ENCODE measurements at regions not wholly inside any gene's neighbourhood (a gene's known extent, or its start where the extent isn't known, plus 50 kb on each side); places are given as distances from the start of the nearest gene placed in this dataset.
"Not testable (repeated sequence)": the region's sequence is repeated elsewhere in the genome, so short reads cannot be mapped to it uniquely, and the experiment has no call there.

DNA sequence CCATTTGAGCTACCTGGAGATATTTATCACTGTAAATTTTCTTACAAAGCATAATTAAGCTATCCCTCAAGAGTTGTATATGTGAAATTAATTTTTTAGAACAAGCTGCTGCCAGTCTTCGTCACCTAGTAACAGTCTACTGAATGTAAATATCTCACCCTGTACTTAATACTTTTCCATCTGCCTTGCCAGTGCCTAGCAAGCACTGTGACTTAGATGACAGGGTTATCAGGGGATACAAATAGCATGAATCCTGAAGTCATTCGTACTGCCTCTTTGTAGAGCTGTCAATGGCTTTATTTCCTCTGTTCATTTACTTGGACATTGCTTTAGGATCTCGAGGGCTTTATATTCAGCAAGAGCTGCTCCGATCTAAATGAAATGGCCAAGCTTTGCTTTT is 763.6 kb downstream of the ADCYAP1 start:
- DNase-seq = no peak

GRCh38 chr18:1671710-1672109 is 767.0 kb downstream of the ADCYAP1 start:
- DNase-seq = not testable (repeated sequence)

GRCh38 chr18:1676387-1676786 is 771.7 kb downstream of the ADCYAP1 start:
- no peak for DNase-seq

DNA sequence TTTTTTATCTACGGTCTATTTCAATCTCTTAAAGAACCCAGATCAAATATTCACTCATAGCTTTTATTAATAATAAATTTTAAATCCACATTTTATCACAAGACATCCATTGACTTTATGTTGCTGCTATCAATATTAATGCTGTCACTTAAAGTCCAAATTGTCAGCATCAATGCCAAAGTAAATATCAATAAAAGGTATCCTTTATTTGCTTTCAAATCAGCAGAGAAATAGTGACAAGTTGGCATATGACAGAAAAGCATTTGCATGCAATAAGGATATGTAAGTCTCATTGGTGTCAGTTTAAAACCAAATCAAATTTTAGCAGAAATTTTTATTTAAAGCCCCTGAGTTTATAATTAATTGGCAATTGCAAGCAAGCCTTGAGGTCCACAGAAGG is 775.4 kb downstream of the ADCYAP1 start:
- no peak for DNase-seq

GRCh38 chr18:1691863-1692262 is 787.2 kb downstream of the ADCYAP1 start:
- DNase-seq = no peak

- no peak for DNase-seq
Observed at GRCh38 chr18:1708006-1708405, 803.3 kb downstream of the ADCYAP1 start.

- no peak for DNase-seq
Observed at GRCh38 chr18:1710114-1710513, 805.4 kb downstream of the ADCYAP1 start.

GRCh38 chr18:1732143-1732542 is 827.5 kb downstream of the ADCYAP1 start:
- DNase-seq = no peak

GRCh38 chr18:1746131-1746530 is 825.2 kb downstream of the METTL4 start:
- no peak for DNase-seq

DNA sequence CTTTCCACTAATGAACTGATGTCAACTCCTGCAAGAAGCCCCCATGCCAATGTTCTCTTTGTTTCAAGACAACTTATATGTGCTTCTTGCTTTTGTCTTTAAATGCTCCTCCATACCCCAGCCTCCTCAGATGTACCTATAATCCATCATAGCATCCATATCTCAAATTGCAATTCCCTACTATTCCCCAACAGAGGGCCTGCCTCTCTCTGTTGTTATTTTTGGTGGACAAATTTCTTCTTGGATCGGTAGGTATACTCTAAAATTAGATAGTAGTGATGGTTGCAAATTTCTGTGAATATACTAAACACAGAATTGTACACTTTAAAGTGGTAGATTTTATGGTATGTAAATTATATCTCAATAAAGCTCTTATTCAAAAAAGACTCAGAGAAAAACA is 820.1 kb downstream of the METTL4 start:
- no peak for DNase-seq

DNA sequence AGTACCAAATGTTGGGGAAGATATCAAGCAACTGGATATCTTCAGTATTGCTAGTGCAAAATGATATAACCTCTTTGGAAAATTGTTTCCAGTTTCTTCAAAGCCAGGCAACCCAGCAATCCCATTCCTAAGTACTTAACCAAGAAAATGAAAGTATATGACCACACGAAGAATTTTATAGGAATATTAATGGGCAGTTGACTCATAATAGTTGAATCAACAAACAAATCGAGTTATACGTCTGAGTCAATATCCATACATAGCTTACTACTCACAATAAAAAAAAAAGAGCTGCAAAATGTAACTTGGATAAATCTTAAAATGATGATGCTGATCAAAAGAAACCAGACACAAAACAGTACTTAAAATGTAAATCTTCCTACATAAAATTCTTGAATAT is 810.4 kb downstream of the METTL4 start:
- DNase-seq = no peak

- DNase-seq = no peak
Observed at GRCh38 chr18:1774261-1774660, 797.0 kb downstream of the METTL4 start.

- DNase-seq = no peak
Observed at GRCh38 chr18:1777843-1778242, 793.5 kb downstream of the METTL4 start.

- no peak for DNase-seq
Observed at GRCh38 chr18:1778496-1779178, 792.7 kb downstream of the METTL4 start.

DNA sequence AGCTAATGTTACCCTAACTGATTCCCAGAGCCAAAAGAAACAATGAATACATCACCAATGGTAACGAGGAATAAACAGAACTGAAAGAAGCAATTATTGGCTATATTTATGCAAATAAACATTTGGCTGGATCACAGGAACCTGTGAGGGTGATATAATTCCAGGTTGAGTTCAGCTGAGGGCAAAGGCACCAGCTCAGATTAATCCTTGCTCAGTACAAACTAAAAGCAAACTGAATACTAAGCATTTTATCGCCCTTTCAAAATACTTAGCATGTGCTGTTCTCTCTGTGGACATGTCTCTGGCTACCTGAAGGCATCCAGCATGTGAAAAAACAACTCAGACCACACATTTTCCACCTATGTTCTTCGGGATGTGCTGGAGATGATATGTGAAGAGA is 791.7 kb downstream of the METTL4 start:
- DNase-seq = no peak

DNA sequence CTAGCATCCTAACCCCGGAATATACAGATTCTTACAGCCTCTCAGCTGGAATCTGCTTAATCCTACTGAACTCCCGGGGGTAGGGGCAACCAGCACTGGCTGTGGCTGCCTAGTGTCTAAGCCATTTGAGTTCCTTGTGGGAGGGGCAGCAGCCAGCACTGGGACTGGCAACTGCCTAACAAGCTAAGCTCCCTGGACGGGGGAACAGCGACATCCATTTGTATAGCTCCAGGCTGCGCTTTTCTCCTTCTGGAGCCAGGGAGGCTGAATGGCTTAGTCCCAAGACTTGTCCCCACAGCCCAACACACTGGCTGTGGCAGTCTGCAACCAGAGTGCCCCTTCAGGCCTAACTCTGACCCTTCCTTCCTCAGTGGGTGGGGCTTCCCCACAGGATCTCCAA is 787.2 kb downstream of the METTL4 start:
- no peak for DNase-seq

DNA sequence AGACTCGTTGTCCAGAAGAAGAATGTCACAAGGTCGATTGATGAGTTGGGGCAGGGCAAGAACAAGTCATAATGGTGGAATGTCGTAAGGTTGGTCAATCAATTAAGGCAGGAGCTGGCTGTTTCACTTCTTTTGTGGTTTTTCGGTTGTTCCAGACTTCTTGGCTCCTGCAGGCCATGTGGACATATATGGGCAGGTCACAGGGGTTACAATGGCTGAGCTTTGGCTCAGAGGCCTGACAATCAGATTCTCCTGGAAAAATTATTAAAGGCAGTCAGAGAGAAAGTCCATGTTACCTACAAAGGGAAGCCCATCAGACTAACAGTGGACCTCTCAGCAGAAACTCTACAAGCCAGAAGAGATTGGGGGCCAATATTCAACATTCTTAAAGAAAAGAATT is 785.3 kb downstream of the METTL4 start:
- not testable (repeated sequence) for DNase-seq

- no peak for DNase-seq
Observed at GRCh38 chr18:1796636-1797035, 774.7 kb downstream of the METTL4 start.

DNA sequence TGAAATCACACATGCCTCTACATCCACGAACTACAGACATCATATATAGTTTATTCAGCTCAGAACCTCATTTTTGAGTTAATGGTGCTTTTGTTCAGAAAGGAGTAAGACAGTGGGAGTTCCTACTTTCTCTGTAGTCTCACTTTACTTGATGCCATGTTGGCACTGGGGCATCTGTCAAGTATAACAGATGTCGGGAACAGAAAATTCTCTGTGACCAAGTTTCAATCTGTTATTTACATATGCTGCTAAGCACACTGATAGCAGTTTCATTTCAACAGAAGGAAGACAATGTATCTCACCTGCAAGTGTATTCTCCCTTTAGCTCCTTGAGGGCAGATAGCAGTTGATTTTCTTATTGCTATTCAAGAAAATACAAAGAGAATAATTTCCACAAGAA is 774.1 kb downstream of the METTL4 start:
- DNase-seq = no peak

GRCh38 chr18:1805521-1805920 is 765.8 kb downstream of the METTL4 start:
- no peak for DNase-seq

- no peak for DNase-seq
Observed at GRCh38 chr18:1806884-1807615, 764.3 kb downstream of the METTL4 start.

GRCh38 chr18:1811282-1811681 is 760.0 kb downstream of the METTL4 start:
- no peak for DNase-seq

DNA sequence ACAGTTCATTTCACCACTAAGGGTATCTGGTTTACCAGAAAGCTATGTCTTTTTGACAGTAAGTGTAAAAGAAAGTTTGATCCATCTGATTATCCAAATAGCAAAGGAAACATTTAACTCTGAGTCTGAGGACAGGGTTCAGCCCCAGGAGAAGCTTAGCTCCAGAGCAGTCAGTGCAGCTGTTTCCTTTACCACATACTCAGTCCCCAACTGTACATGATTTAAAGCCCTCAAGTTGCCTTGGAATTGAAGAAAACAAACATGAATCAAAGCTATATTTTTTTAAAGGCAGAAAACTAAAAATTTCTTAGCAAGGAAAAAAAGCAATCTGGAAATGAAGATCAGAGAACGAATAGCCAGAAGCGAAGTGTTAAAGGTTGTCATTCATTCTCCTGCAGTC is 746.0 kb downstream of the METTL4 start:
- no peak for DNase-seq

DNA sequence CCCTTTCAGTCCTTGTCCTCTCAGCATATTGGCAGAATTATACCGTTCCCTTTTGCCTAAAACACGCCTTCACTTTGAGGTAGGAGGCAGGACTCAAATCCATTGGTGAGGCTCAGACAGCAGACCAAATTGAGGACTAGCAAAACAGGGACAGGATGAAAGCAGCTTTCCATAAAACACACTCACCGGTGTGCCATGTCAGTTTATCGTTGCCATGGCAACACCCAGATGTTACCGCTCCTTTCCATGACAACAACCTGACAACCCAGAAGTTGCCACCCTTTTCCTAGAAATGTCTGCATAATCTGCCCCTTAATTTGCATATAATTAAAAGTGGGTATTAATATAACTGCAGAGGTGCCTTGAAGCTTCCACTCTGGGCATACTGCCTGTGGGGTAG is 730.4 kb downstream of the METTL4 start:
- no peak for DNase-seq
